ENCODE measurements at regions not wholly inside any gene's neighbourhood (a gene's known extent, or its start where the extent isn't known, plus 50 kb on each side); places are given as distances from the start of the nearest gene placed in this dataset.
"Not testable (repeated sequence)": the region's sequence is repeated elsewhere in the genome, so short reads cannot be mapped to it uniquely, and the experiment has no call there.

DNA sequence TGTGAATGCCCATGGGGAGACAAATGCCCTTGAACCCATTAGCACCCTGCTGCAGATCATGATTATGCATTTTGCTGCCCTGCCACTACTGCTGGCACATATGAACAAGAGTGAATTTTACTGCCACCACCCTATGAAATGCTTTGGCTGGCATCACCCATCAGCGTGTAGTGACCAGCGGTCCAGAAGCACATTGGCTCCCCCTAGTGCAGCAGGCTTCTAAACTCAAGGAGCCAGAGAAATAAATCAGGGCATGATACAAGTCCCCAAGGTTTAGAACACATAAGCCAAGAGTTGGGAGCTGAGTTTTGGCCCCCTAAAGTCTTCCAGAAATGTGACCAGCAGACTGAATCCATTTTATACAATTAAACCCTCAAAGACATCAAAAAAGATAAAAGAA is 899.4 kb downstream of the NAP1L3 start:
- H3K4me1 ChIP-seq; H3K27ac Mint-ChIP-seq; H2AFZ ChIP-seq (replicated peaks); H3K9me3 Mint-ChIP-seq; H3K4me1 Mint-ChIP-seq; H3K9me3 ChIP-seq (ENCODE audit: low read depth); H3F3A ChIP-seq (ENCODE audit: low read depth); H4K20me1 ChIP-seq (ENCODE audit: low read depth); H3K79me2 ChIP-seq (ENCODE audit: low read depth); H3K4me2 ChIP-seq; H3K27ac ChIP-seq; H3K4me3 Mint-ChIP-seq; H3K36me3 ChIP-seq; H3K9ac ChIP-seq; H3K27me3 Mint-ChIP-seq (ENCODE audit: insufficient read depth, low read depth); H3K4me3 ChIP-seq; H3K27me3 ChIP-seq; H3K36me3 Mint-ChIP-seq: not testable (repeated sequence)
- peak; percentile 40 for DNase-seq (ENCODE audit: low spot score)
- TF ChIP-seq, protein P1, sequence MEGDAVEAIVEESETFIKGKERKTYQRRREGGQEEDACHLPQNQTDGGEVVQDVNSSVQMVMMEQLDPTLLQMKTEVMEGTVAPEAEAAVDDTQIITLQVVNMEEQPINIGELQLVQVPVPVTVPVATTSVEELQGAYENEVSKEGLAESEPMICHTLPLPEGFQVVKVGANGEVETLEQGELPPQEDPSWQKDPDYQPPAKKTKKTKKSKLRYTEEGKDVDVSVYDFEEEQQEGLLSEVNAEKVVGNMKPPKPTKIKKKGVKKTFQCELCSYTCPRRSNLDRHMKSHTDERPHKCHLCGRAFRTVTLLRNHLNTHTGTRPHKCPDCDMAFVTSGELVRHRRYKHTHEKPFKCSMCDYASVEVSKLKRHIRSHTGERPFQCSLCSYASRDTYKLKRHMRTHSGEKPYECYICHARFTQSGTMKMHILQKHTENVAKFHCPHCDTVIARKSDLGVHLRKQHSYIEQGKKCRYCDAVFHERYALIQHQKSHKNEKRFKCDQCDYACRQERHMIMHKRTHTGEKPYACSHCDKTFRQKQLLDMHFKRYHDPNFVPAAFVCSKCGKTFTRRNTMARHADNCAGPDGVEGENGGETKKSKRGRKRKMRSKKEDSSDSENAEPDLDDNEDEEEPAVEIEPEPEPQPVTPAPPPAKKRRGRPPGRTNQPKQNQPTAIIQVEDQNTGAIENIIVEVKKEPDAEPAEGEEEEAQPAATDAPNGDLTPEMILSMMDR (IDR thresholded peaks at IDR 0.05), result peak; percentile 42

DNA sequence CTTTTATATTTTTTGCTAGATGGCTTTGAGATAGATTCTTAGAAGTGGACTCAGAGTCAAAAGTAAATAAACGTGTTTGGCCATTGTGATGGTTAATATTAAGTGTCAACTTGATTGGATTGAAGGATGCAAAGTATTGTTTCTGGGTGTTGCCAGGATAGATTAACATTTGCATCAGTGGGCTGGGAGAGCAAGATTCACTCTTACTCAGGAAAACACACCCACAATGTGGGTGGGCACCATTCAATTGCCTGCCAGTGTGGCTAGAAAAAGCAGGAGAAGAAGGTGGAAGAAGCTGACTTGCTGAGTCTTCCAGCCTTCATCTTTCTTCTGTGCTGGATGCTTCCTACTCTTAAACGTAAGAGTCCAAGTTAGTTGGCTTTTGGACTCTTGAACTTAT is 912.4 kb downstream of the NAP1L3 start:
- not testable (repeated sequence) for H3K4me3 Mint-ChIP-seq; H3K36me3 Mint-ChIP-seq; H3K36me3 ChIP-seq; H3K4me2 ChIP-seq; H3K9me3 Mint-ChIP-seq; H3K27me3 Mint-ChIP-seq (ENCODE audit: insufficient read depth, low read depth); DNase-seq (ENCODE audit: low spot score); H3K4me1 ChIP-seq; H3K79me2 ChIP-seq (ENCODE audit: low read depth); H4K20me1 ChIP-seq (ENCODE audit: low read depth); H3K27ac ChIP-seq; H3K9me3 ChIP-seq (ENCODE audit: low read depth); H3K9ac ChIP-seq; H2AFZ ChIP-seq (replicated peaks); H3K4me3 ChIP-seq; H3K27ac Mint-ChIP-seq; H3K4me1 Mint-ChIP-seq; H3K27me3 ChIP-seq; H3F3A ChIP-seq (ENCODE audit: low read depth)
